ENCODE measurements at regions not wholly inside any gene's neighbourhood (a gene's known extent, or its start where the extent isn't known, plus 50 kb on each side); places are given as distances from the start of the nearest gene placed in this dataset.
"Not testable (repeated sequence)": the region's sequence is repeated elsewhere in the genome, so short reads cannot be mapped to it uniquely, and the experiment has no call there.

DNA sequence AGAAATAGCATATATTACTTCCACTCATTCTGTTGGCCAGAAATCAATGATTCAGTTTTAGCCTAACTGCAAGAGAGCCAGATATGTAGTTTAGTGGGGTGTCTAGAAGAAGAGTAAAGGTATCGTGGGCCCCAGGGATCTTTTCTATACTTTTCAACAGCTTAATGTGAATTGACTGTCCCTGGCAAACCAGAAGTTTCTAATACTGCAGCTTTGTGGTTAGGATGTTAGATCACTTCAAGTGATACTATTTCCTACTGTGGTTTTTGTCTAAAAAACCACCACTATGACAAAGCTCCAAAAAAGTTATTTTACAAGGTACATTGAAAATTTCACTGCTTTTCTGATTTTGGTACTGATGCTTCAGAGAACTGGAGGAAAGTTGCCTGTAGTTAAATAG, 1525.1 kb downstream of the KHDRBS2 start:
- not testable (repeated sequence) for H3K4me2 ChIP-seq (ENCODE audit: insufficient read depth, low read length, poor library complexity, severe bottlenecking); H2AFZ ChIP-seq (ENCODE audit: low read length); H3K4me1 ChIP-seq (ENCODE audit: control insufficient read depth in 2 of 2, insufficient read depth in 1 of 2, low read depth in 1 of 2, low read length in 2 of 2); H3K18ac ChIP-seq (ENCODE audit: low read length); H2BK15ac ChIP-seq (ENCODE audit: low read length); H3K23ac ChIP-seq (ENCODE audit: low read depth, low read length, poor library complexity); H3K36me3 ChIP-seq (replicated peaks in 1 of 2; ENCODE audit: control insufficient read depth in 2 of 2, insufficient read depth in 2 of 2, low read length in 2 of 2); H2AK5ac ChIP-seq (ENCODE audit: low read depth, low read length); H4K8ac ChIP-seq (ENCODE audit: low read depth, low read length); H2BK5ac ChIP-seq (ENCODE audit: low read length); H3K27me3 ChIP-seq (ENCODE audit: control insufficient read depth in 3 of 3, insufficient read depth in 3 of 3, low read depth in 1 of 3, low read length in 3 of 3); H3K4ac ChIP-seq (ENCODE audit: low read length); H3K79me1 ChIP-seq (ENCODE audit: low read depth, low read length); H3K14ac ChIP-seq (ENCODE audit: low read length); H2BK120ac ChIP-seq (ENCODE audit: low read depth, low read length); H3K27ac ChIP-seq (replicated peaks; ENCODE audit: low read length); DNase-seq (ENCODE audit: low spot score); H3K9ac ChIP-seq (ENCODE audit: low read depth, low read length, poor library complexity); H3K4me3 ChIP-seq (ENCODE audit: low read length in 2 of 2); H4K91ac ChIP-seq (ENCODE audit: low read depth, low read length, poor library complexity); H3K9me3 ChIP-seq (replicated peaks in 1 of 2; ENCODE audit: control insufficient read depth in 2 of 2, insufficient read depth in 1 of 2, low read depth in 1 of 2, low read length in 2 of 2); H2BK12ac ChIP-seq (ENCODE audit: low read length)
- no CpG with 5 or more reads among the region's 1 CpG for WGBS, 2 donors (ENCODE audit: extremely low coverage in 2 of 2, insufficient read length in 2 of 2, insufficient replicate concordance in 1 of 2)

DNA sequence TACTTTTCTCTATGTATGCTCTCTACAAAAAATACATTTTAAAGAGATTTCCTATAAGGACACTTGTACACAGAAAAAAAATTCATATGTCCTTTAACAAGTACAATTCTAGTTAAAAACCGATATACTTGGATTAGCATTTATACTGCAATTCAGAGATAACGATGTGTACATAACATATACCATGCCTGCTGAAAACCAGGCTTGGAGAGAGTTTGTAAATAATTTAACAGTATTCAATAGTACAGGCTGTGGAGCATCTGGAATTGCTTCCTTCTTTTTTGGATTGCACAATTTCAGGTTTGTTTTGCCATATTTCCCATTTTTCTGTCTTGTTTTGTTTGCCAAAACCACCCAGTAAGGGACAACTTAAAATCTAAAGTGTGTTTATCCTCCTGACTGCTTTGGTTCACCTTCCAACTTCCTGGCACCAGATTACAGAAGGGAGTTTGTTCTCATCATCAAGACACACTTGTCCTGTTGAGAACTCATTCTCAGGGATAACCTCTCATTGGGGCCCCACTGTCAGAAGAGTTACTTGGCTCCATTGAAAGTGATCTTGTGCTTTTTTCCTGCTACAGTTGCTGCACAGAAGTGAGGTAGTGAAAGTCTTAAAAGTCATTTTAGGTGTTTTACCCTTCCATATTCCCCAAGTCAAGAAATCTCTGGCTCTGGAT, 1526.7 kb downstream of the KHDRBS2 start:
- H3K27ac ChIP-seq (replicated peaks; ENCODE audit: low read length); H3K9ac ChIP-seq (ENCODE audit: low read depth, low read length, poor library complexity); H3K18ac ChIP-seq (ENCODE audit: low read length); H3K4me1 ChIP-seq (ENCODE audit: control insufficient read depth in 2 of 2, insufficient read depth in 1 of 2, low read depth in 1 of 2, low read length in 2 of 2); H3K4me2 ChIP-seq (ENCODE audit: insufficient read depth, low read length, poor library complexity, severe bottlenecking); H3K4me3 ChIP-seq (ENCODE audit: low read length in 2 of 2); H3K14ac ChIP-seq (ENCODE audit: low read length); H3K27me3 ChIP-seq (ENCODE audit: control insufficient read depth in 3 of 3, insufficient read depth in 3 of 3, low read depth in 1 of 3, low read length in 3 of 3); H2AK5ac ChIP-seq (ENCODE audit: low read depth, low read length); H2AFZ ChIP-seq (ENCODE audit: low read length); DNase-seq (ENCODE audit: low spot score); H4K91ac ChIP-seq (ENCODE audit: low read depth, low read length, poor library complexity); H3K9me3 ChIP-seq (replicated peaks in 1 of 2; ENCODE audit: control insufficient read depth in 2 of 2, insufficient read depth in 1 of 2, low read depth in 1 of 2, low read length in 2 of 2); H2BK12ac ChIP-seq (ENCODE audit: low read length); H3K79me1 ChIP-seq (ENCODE audit: low read depth, low read length); H2BK15ac ChIP-seq (ENCODE audit: low read length); H2BK5ac ChIP-seq (ENCODE audit: low read length); H3K4ac ChIP-seq (ENCODE audit: low read length); H4K8ac ChIP-seq (ENCODE audit: low read depth, low read length); H2BK120ac ChIP-seq (ENCODE audit: low read depth, low read length); H3K23ac ChIP-seq (ENCODE audit: low read depth, low read length, poor library complexity); H3K36me3 ChIP-seq (replicated peaks in 1 of 2; ENCODE audit: control insufficient read depth in 2 of 2, insufficient read depth in 2 of 2, low read length in 2 of 2): not testable (repeated sequence)
- WGBS, 2 donors (ENCODE audit: extremely low coverage in 2 of 2, insufficient read length in 2 of 2, insufficient replicate concordance in 1 of 2): no CpG with 5 or more reads among the region's 2 CpGs

DNA sequence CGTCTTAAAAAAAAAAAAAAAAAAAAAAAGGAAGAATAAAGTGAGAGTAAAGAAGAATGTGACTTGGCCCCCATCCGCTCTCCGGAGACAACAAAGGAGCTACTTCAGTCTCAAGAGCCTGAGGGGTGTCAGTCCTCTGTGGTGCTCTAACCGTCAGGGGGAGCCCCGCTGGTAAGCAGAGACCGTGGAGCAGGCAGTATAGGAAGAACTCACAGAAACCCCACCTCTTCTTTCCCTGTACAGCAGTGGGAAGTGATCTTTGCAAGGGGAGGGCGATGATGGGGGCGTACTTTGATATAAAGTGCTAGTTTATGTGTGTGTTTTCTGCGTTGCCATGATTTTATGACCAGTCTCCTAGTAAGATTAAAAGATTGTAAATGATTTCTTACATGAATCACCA, 1527.3 kb downstream of the KHDRBS2 start:
- H3K4me1 ChIP-seq (ENCODE audit: control insufficient read depth in 2 of 2, insufficient read depth in 1 of 2, low read depth in 1 of 2, low read length in 2 of 2); H3K4me2 ChIP-seq (ENCODE audit: insufficient read depth, low read length, poor library complexity, severe bottlenecking); DNase-seq (ENCODE audit: low spot score); H2AK5ac ChIP-seq (ENCODE audit: low read depth, low read length); H3K4ac ChIP-seq (ENCODE audit: low read length); H3K9ac ChIP-seq (ENCODE audit: low read depth, low read length, poor library complexity); H4K91ac ChIP-seq (ENCODE audit: low read depth, low read length, poor library complexity); H3K23ac ChIP-seq (ENCODE audit: low read depth, low read length, poor library complexity); H2AFZ ChIP-seq (ENCODE audit: low read length); H4K8ac ChIP-seq (ENCODE audit: low read depth, low read length); H3K79me1 ChIP-seq (ENCODE audit: low read depth, low read length); H2BK15ac ChIP-seq (ENCODE audit: low read length); H3K18ac ChIP-seq (ENCODE audit: low read length); H3K9me3 ChIP-seq (replicated peaks in 1 of 2; ENCODE audit: control insufficient read depth in 2 of 2, insufficient read depth in 1 of 2, low read depth in 1 of 2, low read length in 2 of 2); H3K27me3 ChIP-seq (ENCODE audit: control insufficient read depth in 3 of 3, insufficient read depth in 3 of 3, low read depth in 1 of 3, low read length in 3 of 3); H2BK5ac ChIP-seq (ENCODE audit: low read length); H3K27ac ChIP-seq (replicated peaks; ENCODE audit: low read length); H2BK12ac ChIP-seq (ENCODE audit: low read length); H3K4me3 ChIP-seq (ENCODE audit: low read length in 2 of 2); H3K14ac ChIP-seq (ENCODE audit: low read length); H3K36me3 ChIP-seq (replicated peaks in 1 of 2; ENCODE audit: control insufficient read depth in 2 of 2, insufficient read depth in 2 of 2, low read length in 2 of 2); H2BK120ac ChIP-seq (ENCODE audit: low read depth, low read length): not testable (repeated sequence)
- WGBS, 2 donors (ENCODE audit: extremely low coverage in 2 of 2, insufficient read length in 2 of 2, insufficient replicate concordance in 1 of 2): no CpG with 5 or more reads among the region's 9 CpGs

DNA sequence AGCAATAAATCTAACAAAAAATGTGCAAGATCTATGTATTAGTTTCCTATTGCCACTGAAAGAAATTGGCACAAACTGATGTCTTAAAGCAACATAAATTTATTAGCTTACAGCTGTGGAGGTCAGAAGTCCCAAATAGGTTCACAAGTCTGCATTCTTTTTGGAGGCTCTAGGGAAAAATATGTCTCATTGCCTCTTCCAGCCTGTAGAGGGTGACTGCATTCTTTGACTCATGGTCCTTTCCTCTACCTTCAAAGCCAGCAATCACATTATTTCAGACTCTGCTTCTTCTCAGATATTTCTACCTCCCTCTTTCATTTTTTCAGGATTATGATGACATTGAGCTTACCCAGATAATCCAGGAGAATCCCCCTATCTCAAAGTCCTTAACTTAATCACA, 1531.1 kb downstream of the KHDRBS2 start:
- Histone ChIP-seq H4K8ac (ENCODE audit: low read depth, low read length) (no peak overlapping the region), H3K4me2 (ENCODE audit: insufficient read depth, low read length, poor library complexity, severe bottlenecking) (no peak overlapping the region), H3K27ac (replicated peaks; ENCODE audit: low read length) (no peak overlapping the region)

More for the DNA sequence above, 1531.1 kb downstream of the KHDRBS2 start:
- no peak overlapping the region for H3K9ac ChIP-seq (ENCODE audit: low read depth, low read length, poor library complexity)
- H3K18ac ChIP-seq (ENCODE audit: low read length): no peak overlapping the region
- no peak overlapping the region for H2AK5ac ChIP-seq (ENCODE audit: low read depth, low read length)
- H3K4me3 ChIP-seq (ENCODE audit: low read length in 2 of 2): no peak overlapping the region
- H2BK5ac ChIP-seq (ENCODE audit: low read length): no peak overlapping the region
- H4K91ac ChIP-seq (ENCODE audit: low read depth, low read length, poor library complexity): no peak overlapping the region
- DNase-seq (ENCODE audit: low spot score): no peak
- no peak overlapping the region for H2BK120ac ChIP-seq (ENCODE audit: low read depth, low read length)
- no peak overlapping the region for H2BK15ac ChIP-seq (ENCODE audit: low read length)
- no peak overlapping the region for H3K14ac ChIP-seq (ENCODE audit: low read length)
- H3K36me3 ChIP-seq (replicated peaks in 1 of 2; ENCODE audit: control insufficient read depth in 2 of 2, insufficient read depth in 2 of 2, low read length in 2 of 2): no peaks in the 10 kb centered on the region
- H2BK12ac ChIP-seq (ENCODE audit: low read length): no peak overlapping the region
- no peaks in the 10 kb centered on the region for H3K9me3 ChIP-seq (replicated peaks in 1 of 2; ENCODE audit: control insufficient read depth in 2 of 2, insufficient read depth in 1 of 2, low read depth in 1 of 2, low read length in 2 of 2)
- no peak overlapping the region for H2AFZ ChIP-seq (ENCODE audit: low read length)
- no peaks in the 10 kb centered on the region for H3K27me3 ChIP-seq (ENCODE audit: control insufficient read depth in 3 of 3, insufficient read depth in 3 of 3, low read depth in 1 of 3, low read length in 3 of 3)
- no peaks in the 10 kb centered on the region for H3K4me1 ChIP-seq (ENCODE audit: control insufficient read depth in 2 of 2, insufficient read depth in 1 of 2, low read depth in 1 of 2, low read length in 2 of 2)
- H3K23ac ChIP-seq (ENCODE audit: low read depth, low read length, poor library complexity): no peak overlapping the region
- no peak overlapping the region for H3K4ac ChIP-seq (ENCODE audit: low read length)
- no peaks in the 10 kb centered on the region for H3K79me1 ChIP-seq (ENCODE audit: low read depth, low read length)

Data from neuronal stem cell (in vitro differentiated cells).